ENCODE measurements at regions not wholly inside any gene's neighbourhood (a gene's known extent, or its start where the extent isn't known, plus 50 kb on each side); places are given as distances from the start of the nearest gene placed in this dataset.

- intact Hi-C loops (cut with DNase I), result no loop called here
- no peak overlapping the region for H3K4me3 ChIP-seq
- H3K36me3 ChIP-seq, result no peaks in the 10 kb centered on the region
- H3K4me1 ChIP-seq (replicated peaks), result no peaks in the 10 kb centered on the region
- TF ChIP-seq POLR2AphosphoS5 (IDR thresholded peaks at IDR 0.05) (no peak), POLR2A (IDR thresholded peaks at IDR 0.05) (no peak), CTCF (IDR thresholded peaks at IDR 0.05) (no peak)
- H3K9me3 ChIP-seq, result no peaks in the 10 kb centered on the region
- no peaks in the 10 kb centered on the region for H3K27me3 ChIP-seq (replicated peaks; ENCODE audit: insufficient read depth)
- H3K27ac ChIP-seq, result no peak overlapping the region
- no peak for DNase-seq (ENCODE audit: low spot score)
- WGBS, result 93% methylated on average over 2 of the region's 2 CpGs
These were observed 391.9 kb upstream of the PRR16 start for GRCh38 chr5:120072068-120072761.

- Histone ChIP-seq H3K27ac (no peak overlapping the region), H3K27me3 (replicated peaks; ENCODE audit: insufficient read depth) (no peaks in the 10 kb centered on the region), H3K4me1 (replicated peaks) (no peaks in the 10 kb centered on the region), H3K4me3 (no peak overlapping the region), H3K9me3 (no peaks in the 10 kb centered on the region), H3K36me3 (no peaks in the 10 kb centered on the region)
- no peak for TF ChIP-seq POLR2AphosphoS5 (IDR thresholded peaks at IDR 0.05)
- no peak for TF ChIP-seq POLR2A (IDR thresholded peaks at IDR 0.05)
- no peak for TF ChIP-seq CTCF (IDR thresholded peaks at IDR 0.05)
- intact Hi-C loops (cut with DNase I), result no loop called here
- no peak for DNase-seq (ENCODE audit: low spot score)
These were observed 390.4 kb upstream of the PRR16 start for GRCh38 chr5:120073722-120074121.

- Histone ChIP-seq H3K4me1 (replicated peaks) (no peaks in the 10 kb centered on the region), H3K9me3 (no peaks in the 10 kb centered on the region), H3K4me3 (no peak overlapping the region), H3K36me3 (no peaks in the 10 kb centered on the region), H3K27ac (no peak overlapping the region), H3K27me3 (replicated peaks; ENCODE audit: insufficient read depth) (no peaks in the 10 kb centered on the region)
- DNase-seq (ENCODE audit: low spot score), result no peak
- TF ChIP-seq POLR2AphosphoS5 (IDR thresholded peaks at IDR 0.05), result no peak
- no peak for TF ChIP-seq POLR2A (IDR thresholded peaks at IDR 0.05)
- TF ChIP-seq CTCF (IDR thresholded peaks at IDR 0.05), result no peak
- intact Hi-C loops (cut with DNase I), result no loop called here
- WGBS, result 76% methylated on average over 3 of the region's 3 CpGs
These were observed 383.3 kb upstream of the PRR16 start for GRCh38 chr5:120080781-120081180.

- TF ChIP-seq CTCF (IDR thresholded peaks at IDR 0.05), result no peak
- TF ChIP-seq POLR2A (IDR thresholded peaks at IDR 0.05), result no peak
- TF ChIP-seq POLR2AphosphoS5 (IDR thresholded peaks at IDR 0.05), result no peak
- Histone ChIP-seq H3K4me3 (no peak overlapping the region), H3K36me3 (no peaks in the 10 kb centered on the region), H3K9me3 (no peaks in the 10 kb centered on the region), H3K4me1 (replicated peaks) (no peaks in the 10 kb centered on the region), H3K27ac (no peak overlapping the region), H3K27me3 (replicated peaks; ENCODE audit: insufficient read depth) (no peaks in the 10 kb centered on the region)
- no peak for DNase-seq (ENCODE audit: low spot score)
- 94% methylated on average over 3 of the region's 3 CpGs for WGBS
- intact Hi-C loops (cut with DNase I), result no loop called here
These were observed 381.6 kb upstream of the PRR16 start for GRCh38 chr5:120082316-120083068.
